Activated CD4-positive, CD25-positive, alpha-beta regulatory T cell treated with anti-CD3 and anti-CD28 coated beads, Interleukin-2, amount 50 U/mL, for 24 hours (primary cell): ENCODE measurements at regions not wholly inside any gene's neighbourhood (a gene's known extent, or its start where the extent isn't known, plus 50 kb on each side); places are given as distances from the start of the nearest gene placed in this dataset.

ENCODE experiments used
- ATAC-seq, 2 donors: fragments of 150-1000 bp; cut with Tn5 transposase; one replicate each; pipeline ENCODE4 v1.10.0; 2021; ENCODE audit warnings: mild to moderate bottlenecking in 1 of 2, moderate library complexity in 1 of 2

DNA sequence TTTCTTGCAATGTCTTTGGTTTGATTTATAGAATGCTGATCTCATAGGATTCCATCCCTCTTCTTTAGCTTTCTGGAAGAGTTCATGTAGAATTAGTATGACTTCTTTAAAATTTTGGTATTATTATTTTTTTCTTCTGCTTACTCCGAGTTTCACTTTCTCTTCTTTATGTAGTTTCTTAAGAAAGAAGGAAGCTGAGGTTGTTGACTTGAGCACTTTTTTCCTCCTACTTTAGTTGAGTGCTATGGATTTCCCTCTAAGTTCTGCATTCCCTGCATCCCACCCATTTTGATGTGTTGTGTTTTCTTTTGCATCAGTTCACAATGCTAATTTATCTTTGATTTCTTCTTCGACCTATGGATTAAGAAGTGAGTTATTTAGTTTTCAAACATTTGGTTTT is 78.9 kb upstream of the SPRED2 start:
- no peak for ATAC-seq

- ATAC-seq: no peak
These were observed 75.8 kb upstream of the SPRED2 start for GRCh38 chr2:65508225-65508624.

DNA sequence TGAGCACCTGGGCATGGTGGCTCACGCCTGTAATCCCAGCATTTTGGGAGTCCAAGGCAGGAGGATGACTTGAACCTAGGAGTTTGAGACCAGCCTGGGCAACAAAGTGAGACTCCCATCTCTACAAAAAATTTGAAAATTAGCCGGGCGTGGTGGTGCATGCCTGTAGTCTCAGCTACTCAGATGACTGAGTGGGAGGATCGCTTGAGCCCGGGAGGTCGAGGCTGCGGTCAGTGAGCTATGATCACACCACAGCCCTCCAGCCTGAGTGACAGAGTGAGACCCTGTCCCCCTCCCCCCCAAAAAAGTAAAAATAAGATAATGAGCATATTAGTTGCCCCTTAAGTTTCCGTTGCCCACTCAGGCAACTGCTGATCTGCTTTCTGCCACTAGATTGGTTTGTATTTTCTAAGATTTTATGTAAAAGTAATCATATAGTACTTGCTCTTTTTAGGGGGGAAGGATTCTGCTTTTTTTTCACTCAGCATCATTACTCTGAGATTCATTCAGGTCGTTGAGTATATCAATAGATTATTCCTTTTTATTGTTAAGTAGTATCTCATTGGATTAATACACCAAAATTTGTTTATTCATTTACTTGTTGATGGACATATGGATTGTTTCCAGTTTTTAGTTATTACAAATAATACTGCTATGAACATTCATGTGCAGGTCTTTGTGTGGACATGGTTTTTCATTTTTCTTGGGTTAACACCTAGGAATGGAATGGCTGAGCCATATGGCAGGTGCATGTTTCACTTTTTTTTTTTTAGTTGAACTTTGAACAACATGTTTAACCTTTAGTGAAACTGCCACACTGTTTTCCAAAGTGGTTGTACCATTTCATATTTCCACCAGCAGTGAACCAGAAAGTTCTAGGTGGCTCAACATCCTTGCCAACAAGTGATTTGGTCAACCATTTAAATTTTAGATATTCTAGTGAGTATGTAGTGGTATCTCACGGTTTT is 75.0 kb upstream of the SPRED2 start:
- no peak for ATAC-seq

GRCh38 chr2:65504814-65505697 is 72.7 kb upstream of the SPRED2 start:
- no peak for ATAC-seq

DNA sequence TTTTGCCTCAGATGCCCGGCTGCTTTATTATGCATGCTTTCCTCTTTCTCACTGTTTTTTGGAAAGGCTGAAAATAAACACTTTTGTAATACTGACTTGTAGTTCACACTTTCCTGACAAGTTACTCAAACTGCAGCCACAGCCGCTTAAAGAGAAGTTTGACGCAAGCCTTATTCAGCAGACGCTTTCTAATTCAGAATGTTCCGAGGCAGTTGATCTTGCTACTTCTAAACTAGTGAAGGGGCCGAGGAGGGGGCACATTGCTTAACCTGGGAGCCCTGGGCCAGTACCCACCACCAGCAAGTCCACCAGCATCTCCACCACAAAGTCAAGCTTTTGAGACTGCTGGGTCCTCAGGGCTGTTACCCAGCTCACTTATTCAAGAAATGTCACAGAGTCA is 71.8 kb upstream of the SPRED2 start:
- no peak for ATAC-seq

DNA sequence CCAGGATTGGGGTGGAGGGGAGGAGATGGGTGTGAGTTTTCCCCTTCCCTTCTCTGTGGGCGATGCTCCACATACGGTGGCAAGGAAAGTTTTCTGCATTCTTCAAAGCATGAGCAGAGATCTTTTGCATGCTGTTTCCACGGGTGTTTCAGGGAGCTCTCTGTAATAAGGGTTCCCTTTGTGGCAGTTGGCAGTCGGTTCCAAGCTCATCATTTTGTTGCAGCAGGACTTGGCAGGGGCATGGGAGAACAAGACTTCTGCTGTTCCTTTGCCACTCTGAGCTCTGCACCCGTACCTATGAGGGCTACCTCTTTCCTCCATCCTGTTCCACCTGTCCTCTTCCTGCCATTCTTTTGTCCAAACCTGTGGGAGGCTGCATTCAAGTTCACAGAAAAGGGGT is 71.3 kb upstream of the SPRED2 start:
- ATAC-seq: no peak

- no peak for ATAC-seq
These were observed 69.4 kb upstream of the SPRED2 start for GRCh38 chr2:65501836-65502235.

DNA sequence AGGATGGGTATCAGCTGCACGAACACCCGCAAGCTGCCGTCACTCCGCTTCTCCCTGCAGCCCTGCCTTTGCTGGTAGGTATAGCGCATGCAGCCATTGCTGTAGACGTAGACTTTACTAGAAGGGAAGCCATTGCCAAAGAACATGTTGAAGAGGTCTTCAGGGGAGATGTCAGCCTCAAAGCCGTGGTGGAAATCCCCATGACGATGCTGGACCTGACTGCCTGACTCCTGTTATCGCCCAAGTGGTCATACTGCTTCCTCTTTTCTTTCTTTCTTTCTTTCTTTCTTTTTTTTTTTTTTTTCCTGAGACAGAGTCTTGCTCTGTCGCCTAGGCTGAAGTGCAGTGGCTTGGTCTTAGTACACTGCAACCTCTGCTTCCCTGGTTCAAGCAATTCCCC is 68.7 kb upstream of the SPRED2 start:
- ATAC-seq: no peak

DNA sequence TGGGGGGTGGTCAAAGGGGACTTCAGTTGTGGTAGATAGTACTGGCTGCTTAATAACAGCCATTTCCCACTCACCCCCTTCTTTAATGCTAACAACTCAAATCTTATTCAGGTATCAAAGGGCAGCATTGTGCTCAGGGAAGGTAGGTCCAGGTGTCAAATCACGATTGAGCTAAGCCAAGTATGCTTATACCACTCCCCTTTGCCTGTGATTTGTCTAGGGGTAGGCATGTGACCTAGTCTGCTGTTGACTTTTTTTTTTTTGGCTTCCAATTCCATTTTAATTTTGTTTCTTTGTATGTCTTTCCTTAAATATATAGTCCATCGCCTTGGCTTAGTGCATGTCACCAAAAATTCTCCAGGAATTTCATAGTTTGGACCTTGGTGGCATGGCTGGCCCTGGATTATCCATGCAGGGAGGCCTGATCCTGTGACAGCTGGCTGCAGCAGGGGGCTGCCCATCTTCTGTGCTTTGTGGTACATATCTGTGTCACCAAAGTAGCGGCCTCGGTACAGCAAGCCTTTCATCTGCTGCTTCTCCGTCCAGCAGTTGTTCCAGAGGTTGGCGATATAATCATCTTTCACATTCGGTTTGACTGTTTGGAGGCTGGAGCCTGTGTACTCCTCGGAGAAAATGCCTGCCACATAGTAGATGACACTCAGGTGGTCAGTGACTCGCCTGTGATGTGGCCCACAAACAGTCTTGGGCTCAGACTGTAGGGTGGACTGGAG is 68.1 kb upstream of the SPRED2 start:
- ATAC-seq: peak in 1 of 2 donors; percentile 24

DNA sequence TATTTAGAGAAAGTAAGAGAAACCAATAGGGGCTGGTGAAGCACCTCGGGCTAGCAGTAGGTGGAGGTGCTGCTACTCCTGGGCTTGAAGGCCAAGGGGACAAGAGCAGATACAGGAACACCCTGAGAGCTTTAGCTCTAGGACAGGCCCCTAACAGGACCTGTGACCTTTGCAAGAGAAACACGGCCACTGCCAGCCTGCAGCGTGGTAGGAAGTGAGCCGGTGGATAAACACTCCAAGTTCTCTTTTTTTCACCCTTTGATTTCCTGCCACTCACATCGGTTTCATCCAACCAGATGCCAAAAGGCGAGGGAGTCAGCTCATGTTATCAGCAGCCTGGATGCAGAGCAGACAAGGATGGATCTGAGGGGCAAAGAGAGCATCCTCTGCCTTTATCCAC is 66.8 kb upstream of the SPRED2 start:
- ATAC-seq: no peak

DNA sequence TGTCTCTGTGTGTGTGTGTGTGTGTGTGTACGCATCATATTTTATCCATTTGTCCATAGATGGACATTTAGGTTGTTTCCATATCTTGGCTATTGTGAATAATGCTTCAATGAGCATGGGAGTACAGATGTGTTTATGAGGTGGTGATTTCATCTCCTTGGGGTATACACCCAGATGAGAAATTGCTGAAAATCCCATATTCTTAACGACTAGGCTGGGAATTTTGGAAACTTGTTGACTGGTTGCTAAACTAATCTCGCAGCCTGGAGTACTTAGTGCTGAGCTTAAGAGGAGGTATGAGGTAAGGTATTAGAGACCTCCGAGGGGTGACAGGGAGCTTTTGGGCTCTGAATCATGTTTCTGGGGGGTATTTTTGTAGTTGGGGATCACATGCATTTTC is 66.0 kb upstream of the SPRED2 start:
- no peak for ATAC-seq

DNA sequence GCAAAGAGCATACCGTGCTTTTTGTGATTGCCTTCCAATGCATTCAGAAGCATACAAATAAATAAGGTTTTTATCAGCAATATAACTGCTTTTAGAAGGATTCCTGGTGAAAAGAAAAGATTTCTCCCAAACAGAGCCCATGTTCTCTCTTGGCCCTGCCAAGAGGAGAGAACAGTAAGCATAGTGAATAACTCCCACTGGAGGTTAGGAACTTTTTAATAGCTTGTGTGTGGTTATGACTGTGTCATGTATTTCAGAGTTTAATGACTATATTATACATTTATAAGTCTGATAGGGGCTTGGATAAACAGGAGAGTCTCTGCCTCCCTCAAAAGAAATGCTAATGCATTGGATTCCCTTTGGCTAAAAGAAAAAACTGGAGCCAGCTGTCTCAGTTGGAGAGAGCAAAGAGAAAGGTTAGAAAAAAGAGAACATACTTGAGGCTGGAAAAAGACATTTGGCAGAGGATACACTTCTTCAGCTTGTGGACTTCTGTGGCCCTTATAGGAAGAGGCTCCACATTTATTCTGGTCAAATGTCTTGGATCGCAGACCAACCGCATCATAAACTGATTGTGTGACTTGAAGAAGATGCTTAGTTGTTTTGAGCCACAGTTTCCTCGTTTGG is 63.0 kb upstream of the SPRED2 start:
- no peak for ATAC-seq

- ATAC-seq: no peak
These were observed 61.7 kb upstream of the SPRED2 start for GRCh38 chr2:65494078-65494477.

GRCh38 chr2:65491381-65491905 is 59.0 kb upstream of the SPRED2 start:
- no peak for ATAC-seq

DNA sequence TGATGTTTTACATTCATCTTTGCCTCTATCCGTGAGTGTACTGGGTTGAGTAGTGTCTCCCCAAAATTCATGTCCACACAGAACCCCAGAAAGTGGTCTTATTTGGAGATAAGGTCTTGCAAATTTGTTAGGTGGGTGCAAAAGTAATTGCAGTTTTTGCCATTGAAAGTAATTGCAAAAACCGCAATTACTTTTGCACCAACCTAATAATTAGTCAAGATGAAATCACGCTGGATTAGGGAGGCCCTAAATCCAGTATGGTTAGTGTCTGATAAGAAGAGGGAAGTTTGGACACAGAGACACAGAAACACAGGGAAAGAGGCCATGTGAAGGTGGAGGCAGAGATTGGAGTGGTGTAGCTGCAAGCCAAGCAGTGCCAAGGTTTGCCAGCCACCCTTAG is 57.8 kb upstream of the SPRED2 start:
- ATAC-seq: no peak

- ATAC-seq: no peak
These were observed 56.9 kb upstream of the SPRED2 start for GRCh38 chr2:65489269-65489668.

DNA sequence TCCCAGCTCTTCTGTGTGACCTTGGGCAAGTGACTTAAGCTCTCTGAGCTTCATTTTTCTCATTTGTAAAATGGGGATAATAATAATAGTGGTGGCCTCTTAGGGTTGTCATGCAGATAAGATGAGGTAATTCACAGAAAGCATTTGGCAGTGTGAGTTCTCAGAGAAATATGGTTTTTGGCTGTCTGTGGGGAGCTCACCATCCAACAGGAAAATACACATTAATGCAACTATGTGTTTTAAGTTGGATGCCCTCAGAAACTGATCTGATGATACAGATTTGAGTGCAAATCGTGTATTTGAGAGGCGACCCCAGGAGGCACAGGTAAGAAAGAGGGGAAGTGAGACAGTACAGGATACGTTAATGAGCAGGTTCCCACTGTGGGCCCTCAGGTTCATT is 56.1 kb upstream of the SPRED2 start:
- ATAC-seq: no peak

GRCh38 chr2:65487404-65487803 is 55.0 kb upstream of the SPRED2 start:
- ATAC-seq: no peak

- no peak for ATAC-seq
These were observed 54.4 kb upstream of the SPRED2 start for GRCh38 chr2:65486802-65487201.

- ATAC-seq: no peak
These were observed 53.9 kb upstream of the SPRED2 start for GRCh38 chr2:65486282-65486681.

GRCh38 chr2:65485839-65486238 is 53.4 kb upstream of the SPRED2 start:
- no peak for ATAC-seq

GRCh38 chr2:65483763-65484162 is 51.4 kb upstream of the SPRED2 start:
- ATAC-seq: no peak
